Brain pericyte (primary cell): ENCODE measurements at regions not wholly inside any gene's neighbourhood (a gene's known extent, or its start where the extent isn't known, plus 50 kb on each side); places are given as distances from the start of the nearest gene placed in this dataset.

Source experiments
- DNase-seq: peaks from one replicate; pipeline ENCODE4 v3.0.0-alpha.2; 2012; ENCODE audit warnings: low read depth, low spot score

- no peak for DNase-seq
Observed at GRCh38 chr9:108676355-108676754, 179.4 kb downstream of the ACTL7B start.

- no peak for DNase-seq
Observed at GRCh38 chr9:108675708-108676107, 180.1 kb downstream of the ACTL7B start.

DNA sequence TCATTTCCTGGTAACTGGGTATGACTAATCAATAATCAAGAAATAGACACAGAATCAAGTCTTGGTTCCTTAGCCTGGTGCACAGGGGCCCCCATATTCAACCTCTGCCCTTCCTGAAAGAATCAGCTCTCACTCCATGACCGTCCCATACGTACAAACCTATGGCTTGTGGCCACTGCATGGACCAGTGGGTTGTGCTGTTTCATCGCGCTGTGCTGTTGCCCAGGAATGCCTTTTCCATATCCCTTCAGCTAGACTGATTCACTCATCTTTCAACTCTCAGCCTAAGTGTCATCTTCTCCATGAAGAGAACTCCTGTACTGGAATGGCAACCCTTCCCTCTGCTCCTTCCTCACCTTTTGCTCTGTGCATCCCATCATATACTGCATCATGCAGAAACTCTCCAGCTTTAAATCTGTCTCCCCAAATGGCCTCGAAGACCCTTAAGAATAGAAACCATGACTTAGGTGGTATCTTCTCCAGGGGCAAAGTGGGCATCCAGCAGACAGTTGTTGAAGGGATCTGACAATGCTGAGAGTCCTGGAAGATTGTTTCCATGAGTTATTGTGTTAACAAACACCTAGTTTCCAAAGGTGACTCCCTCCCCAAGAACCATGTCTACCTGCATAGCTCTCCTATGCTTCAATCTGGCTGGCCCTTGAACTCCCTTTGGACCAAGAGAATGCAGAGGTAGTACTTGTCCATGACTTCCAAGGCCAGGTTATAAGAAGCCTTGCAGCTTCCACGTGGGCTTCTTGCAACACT lies 180.8 kb downstream of the ACTL7B start:
- DNase-seq = no peak

- DNase-seq = no peak
Observed at GRCh38 chr9:108673386-108673785, 182.4 kb downstream of the ACTL7B start.

DNA sequence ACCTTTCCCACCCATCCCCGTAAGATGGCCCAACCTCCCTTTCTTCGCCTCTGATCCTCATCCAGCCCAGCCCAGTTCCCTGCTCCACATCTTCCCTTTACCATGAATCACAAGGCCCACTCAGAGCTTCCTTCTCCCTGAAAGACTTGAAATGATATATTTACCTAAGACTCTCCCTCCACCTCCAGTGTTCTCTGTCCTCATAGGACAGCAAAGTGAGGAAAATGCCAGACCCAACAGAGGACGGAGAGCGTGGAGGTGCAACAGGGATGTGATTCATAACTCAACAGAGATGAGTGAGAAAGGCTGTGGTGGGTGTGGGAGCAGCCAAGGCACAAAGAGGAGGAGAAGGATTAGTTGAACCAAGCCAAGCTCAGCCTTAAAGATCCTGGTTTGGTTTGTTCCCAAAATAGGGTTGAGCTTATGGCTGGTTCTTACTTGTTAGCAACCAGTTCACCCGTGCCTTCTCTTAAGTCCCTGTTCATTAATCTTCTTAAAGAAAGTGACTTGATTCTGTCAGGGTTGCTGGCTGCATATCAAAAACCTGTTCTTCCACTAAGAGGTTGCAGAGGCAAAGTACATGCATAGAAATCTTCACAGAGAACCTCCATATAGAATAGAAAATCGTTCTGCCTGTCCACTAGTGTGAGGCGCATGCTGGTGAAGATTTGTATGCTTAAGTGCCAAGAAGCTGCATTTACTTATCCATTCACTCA lies 183.2 kb downstream of the ACTL7B start:
- DNase-seq = no peak

DNA sequence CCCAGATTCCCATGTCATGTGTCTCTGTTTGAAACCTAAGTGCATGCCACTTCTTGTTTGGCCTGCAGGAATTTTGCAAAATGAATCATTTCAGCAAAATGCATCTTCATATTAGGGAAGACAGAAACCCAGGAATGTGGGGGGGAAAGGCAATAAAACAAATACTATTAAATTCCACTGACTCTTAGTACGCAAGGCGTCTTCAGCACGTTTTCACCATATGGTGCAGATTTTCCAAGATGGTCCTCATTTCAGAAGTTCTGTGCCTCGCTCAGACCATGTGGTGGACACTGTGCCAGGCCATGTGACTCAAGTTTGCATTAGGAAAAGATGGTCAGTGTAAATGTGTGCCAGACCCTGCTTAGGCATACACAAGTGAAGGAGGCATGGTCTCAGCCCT lies 184.0 kb downstream of the ACTL7B start:
- DNase-seq = no peak

GRCh38 chr9:108671176-108671575 lies 184.6 kb downstream of the ACTL7B start:
- no peak for DNase-seq

DNA sequence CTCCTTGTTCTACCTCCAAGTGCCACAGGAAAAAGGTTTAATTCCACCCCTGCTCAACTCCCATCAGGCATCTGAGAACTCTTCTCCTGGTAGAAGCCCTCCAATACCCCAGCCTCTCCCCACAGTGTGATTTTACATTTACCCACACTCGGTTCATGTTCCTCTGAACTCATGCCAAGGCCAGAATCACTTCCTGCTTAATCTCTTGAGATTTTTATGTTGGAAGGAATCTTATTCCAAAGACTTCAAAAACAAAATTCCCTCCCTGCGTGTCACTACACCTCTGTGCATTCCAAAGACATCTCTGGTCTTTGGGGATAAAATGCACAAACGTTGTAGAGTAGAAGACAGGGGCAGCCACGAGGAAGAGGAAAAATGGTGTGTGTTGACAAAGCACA lies 186.8 kb downstream of the ACTL7B start:
- no peak for DNase-seq

GRCh38 chr9:108668191-108668937 lies 187.4 kb downstream of the ACTL7B start:
- no peak for DNase-seq

DNA sequence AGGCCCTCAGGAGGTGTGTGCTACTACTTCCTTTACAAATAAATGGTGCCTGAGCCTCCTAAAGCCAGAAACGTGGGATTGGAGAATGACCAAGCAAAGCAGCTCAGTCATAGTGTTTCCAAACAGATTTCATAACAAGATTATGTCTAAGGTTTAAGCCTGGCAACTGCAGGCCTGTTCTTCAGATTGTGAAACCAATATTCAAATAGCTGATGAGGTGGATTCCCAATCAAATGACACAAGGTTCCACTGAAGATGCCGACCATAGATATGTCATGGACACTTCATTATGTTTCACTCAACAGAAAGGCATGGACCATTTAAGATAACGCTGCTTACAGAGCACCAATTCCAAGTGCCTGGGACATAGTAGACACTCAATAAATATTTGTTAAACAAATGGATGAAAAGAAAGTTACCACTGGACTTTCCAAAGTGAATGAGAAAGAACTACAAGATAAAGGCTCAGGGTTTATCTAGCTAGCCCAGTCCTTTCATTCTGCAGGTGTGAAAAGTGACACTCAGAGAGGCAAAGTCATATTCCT lies 189.5 kb downstream of the ACTL7B start:
- DNase-seq = no peak

- no peak for DNase-seq
Observed at GRCh38 chr9:108665521-108666239, 190.1 kb downstream of the ACTL7B start.

GRCh38 chr9:108664309-108665255 lies 191.2 kb downstream of the ACTL7B start:
- DNase-seq = no peak

DNA sequence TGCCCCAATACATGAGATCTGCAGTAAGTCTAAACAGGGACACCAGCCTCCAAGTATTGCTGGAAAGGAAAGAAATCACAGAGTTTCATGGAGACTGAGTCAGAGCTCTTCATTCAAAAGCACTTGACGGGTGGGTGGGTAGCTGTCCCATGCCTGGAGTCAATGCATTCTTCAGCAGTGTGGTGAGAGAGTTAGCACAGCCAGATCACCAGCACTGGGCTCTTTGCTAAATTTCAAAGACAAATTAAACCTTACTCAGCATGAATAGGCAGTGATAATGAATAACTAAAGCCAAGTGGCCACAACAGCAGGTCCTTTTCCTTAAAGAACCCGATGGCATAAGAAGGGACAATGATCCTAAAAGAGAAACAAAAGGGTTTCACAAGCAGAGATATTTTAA lies 192.4 kb downstream of the ACTL7B start:
- DNase-seq = no peak

GRCh38 chr9:108662956-108663355 lies 192.8 kb downstream of the ACTL7B start:
- DNase-seq = no peak

DNA sequence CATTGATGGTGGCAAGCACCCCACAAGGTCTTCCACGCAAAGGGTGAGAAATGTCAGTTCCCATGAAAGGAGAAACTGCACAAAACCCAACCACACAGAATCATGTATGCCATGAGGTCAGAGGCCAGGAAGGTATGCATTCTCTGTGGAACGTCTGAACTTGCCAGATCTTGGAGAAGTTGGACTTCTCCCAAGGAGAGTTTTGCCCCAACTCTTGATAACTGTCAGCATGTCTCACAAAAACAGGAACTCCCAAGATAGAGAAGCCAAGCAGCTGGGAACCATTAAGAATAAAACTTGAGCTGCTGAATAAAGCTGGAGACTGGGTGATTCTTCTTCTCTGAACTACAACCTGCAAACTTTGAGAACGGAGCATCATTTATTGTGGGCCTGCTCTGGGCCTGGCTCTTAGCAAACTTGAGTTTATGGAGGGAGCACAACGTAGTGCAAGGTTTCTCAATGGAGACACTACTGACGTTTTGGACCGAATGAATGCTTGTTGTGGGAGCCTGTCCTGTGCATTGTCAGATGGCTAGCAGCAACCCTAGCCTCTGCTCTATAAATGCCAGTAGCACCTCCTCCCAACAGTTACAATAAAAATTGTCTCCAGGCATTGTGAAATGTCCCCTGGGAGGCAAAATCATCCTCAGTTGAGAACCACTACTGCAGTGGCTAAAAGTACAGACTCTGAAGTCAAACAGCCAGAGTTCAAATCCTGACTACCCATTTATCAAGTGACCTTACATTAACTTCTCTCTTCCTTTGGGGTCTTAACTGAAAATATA lies 193.5 kb downstream of the ACTL7B start:
- DNase-seq = no peak

DNA sequence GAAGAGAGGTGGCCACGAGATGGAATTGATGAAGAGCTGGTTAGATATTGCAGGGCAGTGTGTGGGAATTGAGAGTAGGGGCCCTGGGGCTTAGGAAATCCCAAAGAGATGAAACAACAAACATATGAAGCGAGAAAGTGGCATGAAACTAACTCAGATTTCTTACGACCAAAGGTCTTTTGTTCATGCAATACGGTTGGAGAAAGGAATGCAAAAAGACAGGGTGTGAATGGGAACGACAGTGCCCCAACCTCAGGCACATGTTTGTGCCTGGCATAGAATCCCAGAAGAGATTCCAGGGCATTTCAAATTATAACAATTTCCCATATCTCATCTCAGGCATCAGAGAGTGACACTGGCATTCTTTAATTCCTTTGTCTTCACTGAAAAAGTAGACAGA lies 199.2 kb downstream of the ACTL7B start:
- no peak for DNase-seq

DNA sequence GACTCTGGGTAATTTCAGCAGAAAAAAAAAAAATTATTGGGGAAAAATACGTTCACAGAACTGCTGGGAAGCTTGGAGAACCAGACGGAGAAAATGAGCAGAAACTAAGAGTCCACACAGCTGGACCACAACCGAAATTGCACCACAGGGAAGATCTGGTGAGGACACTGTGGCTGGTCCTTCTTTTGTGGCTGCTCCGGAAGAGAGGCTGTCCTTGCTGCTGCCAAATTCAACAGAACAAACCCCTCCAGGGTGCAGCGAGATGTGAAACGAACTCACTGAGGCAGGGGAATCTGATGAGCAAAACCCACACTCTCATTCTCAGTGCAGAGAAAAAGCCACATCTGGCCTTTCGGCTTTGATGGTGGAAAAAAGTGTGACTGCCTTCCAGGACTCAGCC lies 200.0 kb downstream of the ACTL7B start:
- no peak for DNase-seq

GRCh38 chr9:108654566-108654965 lies 201.2 kb downstream of the ACTL7B start:
- DNase-seq = no peak

- DNase-seq = no peak
Observed at GRCh38 chr9:108652851-108653250, 202.9 kb downstream of the ACTL7B start.

DNA sequence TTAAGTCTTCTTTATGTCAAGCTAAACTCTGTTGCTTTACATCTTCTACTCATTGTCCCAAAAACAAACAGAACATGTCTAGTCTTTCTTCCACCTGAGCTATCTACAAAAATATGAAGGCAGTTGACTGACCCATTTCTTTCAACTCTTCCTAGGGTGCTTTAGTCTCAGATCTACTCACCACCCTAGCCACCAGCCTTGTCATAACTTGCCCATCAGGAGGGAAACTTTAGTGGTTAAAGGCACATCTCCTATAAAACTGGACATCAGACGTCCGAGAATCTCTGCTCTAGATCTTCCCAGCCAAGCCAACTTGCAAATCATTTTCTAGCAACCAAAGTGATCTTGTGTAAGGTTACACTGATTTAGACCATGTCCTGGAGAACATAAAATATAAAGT lies 205.0 kb downstream of the ACTL7B start:
- no peak for DNase-seq
